GM23338 (cell line): ENCODE measurements at regions not wholly inside any gene's neighbourhood (a gene's known extent, or its start where the extent isn't known, plus 50 kb on each side); places are given as distances from the start of the nearest gene placed in this dataset.

Source experiments
- ATAC-seq: fragments of 200-7000 bp; cut with Tn5 transposase; 3 replicates; pipeline ENCODE4 v1.9.1; 2020
- DNase-seq: peaks from one replicate; pipeline ENCODE4 v3.0.0-alpha.2; 2015; ENCODE audit warnings: low spot score
- H2AFZ ChIP-seq: fragments of 200-600 bp; sonication (generic); 2 replicates; pipeline ENCODE4 v1.8.0; 2016; ENCODE audit warnings: antibody characterized with exemption, mild to moderate bottlenecking, moderate library complexity
- H3F3A ChIP-seq: fragments of 200-600 bp; sonication (generic); replicated peaks from 2 replicates; pipeline ENCODE4 v1.8.0; 2017; ENCODE audit warnings: antibody characterized with exemption, mixed run types, low read depth
- H3K27ac ChIP-seq: fragments of 200-600 bp; sonication (generic); 2 replicates; pipeline ENCODE4 v1.6.1; 2016; ENCODE audit warnings: low read depth
- H3K27me3 ChIP-seq: fragments of 200-600 bp; sonication (generic); 2 replicates; pipeline ENCODE4 v1.8.0; 2016; ENCODE audit warnings: mild to moderate bottlenecking, mixed run types, moderate library complexity; ENCODE audit not compliant: insufficient read depth
- H3K36me3 ChIP-seq: fragments of 200-600 bp; sonication (generic); 2 replicates; pipeline ENCODE4 v1.8.0; 2016; ENCODE audit warnings: mild to moderate bottlenecking; ENCODE audit not compliant: insufficient read depth
- H3K4me1 ChIP-seq: fragments of 200-600 bp; sonication (generic); 2 replicates; pipeline ENCODE4 v1.8.0; 2016; ENCODE audit warnings: mild to moderate bottlenecking, moderate library complexity; ENCODE audit not compliant: insufficient read depth
- H3K4me2 ChIP-seq: fragments of 200-600 bp; sonication (generic); 2 replicates; pipeline ENCODE4 v1.7.1; 2017; ENCODE audit warnings: mixed run types
- H3K4me3 ChIP-seq: fragments of 200-600 bp; sonication (generic); 2 replicates; pipeline ENCODE4 v1.6.1; 2016; ENCODE audit warnings: mixed run types
- H3K79me2 ChIP-seq: fragments of 200-600 bp; sonication (generic); replicated peaks from 2 replicates; pipeline ENCODE4 v1.8.0; 2017; ENCODE audit warnings: mild to moderate bottlenecking; ENCODE audit not compliant: insufficient read depth
- H3K9me2 ChIP-seq: fragments of 200-600 bp; sonication (generic); 2 replicates; pipeline ENCODE4 v1.8.0; 2017; ENCODE audit not compliant: insufficient read depth
- H4K20me1 ChIP-seq: fragments of 200-600 bp; sonication (generic); replicated peaks from 2 replicates; pipeline ENCODE4 v1.8.0; 2017; ENCODE audit warnings: mild to moderate bottlenecking; ENCODE audit not compliant: insufficient read depth
- H3K27ac Mint-ChIP-seq: 2 replicates; pipeline ENCODE4 v1.8.0; 2020; ENCODE audit warnings: inconsistent platforms, mild to moderate bottlenecking, moderate library complexity, mixed read lengths
- H3K27me3 Mint-ChIP-seq: 3 replicates; pipeline ENCODE4 v1.8.0; 2022; ENCODE audit warnings: low read depth, mild to moderate bottlenecking, moderate library complexity, mixed read lengths, inconsistent platforms; ENCODE audit not compliant: insufficient read depth, poor library complexity
- H3K36me3 Mint-ChIP-seq: 3 replicates; pipeline ENCODE4 v1.8.0; 2021; ENCODE audit warnings: low read depth, mild to moderate bottlenecking, inconsistent platforms, moderate library complexity, mixed read lengths
- H3K4me1 Mint-ChIP-seq: 3 replicates; pipeline ENCODE4 v1.8.0; 2020; ENCODE audit warnings: mild to moderate bottlenecking, inconsistent platforms, mixed read lengths
- H3K4me3 Mint-ChIP-seq: 3 replicates; pipeline ENCODE4 v1.8.0; 2021; ENCODE audit warnings: moderate library complexity, mild to moderate bottlenecking, inconsistent platforms, mixed read lengths
- H3K9me3 Mint-ChIP-seq: 3 replicates; pipeline ENCODE4 v1.8.0; 2020; ENCODE audit warnings: moderate library complexity, mild to moderate bottlenecking, inconsistent platforms, mixed read lengths
- CREB1 ChIP-seq: fragments of 250-450 bp; sonication (Bioruptor Pico); IDR thresholded peaks from 2 replicates; pipeline ENCODE4 v1.5.0; 2020; ENCODE audit warnings: low read depth, mild to moderate bottlenecking, moderate library complexity
- EZH2 ChIP-seq: fragments of 200-600 bp; sonication (generic); IDR thresholded peaks from one replicate; pipeline ENCODE4 v1.8.0; 2017; ENCODE audit warnings: antibody characterized with exemption, mild to moderate bottlenecking, low read depth; ENCODE audit not compliant: unreplicated experiment
- JUNB ChIP-seq: IDR thresholded peaks from one replicate; pipeline ENCODE4 v1.6.1; 2016; ENCODE audit warnings: antibody characterized with exemption; ENCODE audit not compliant: unreplicated experiment
- NANOG ChIP-seq: IDR thresholded peaks from 2 replicates; pipeline ENCODE4 v1.6.1; 2016; ENCODE audit warnings: antibody characterized with exemption, borderline replicate concordance
- POLR2AphosphoS5 ChIP-seq: IDR thresholded peaks from 2 replicates; pipeline ENCODE4 v1.6.1; 2016; ENCODE audit warnings: antibody characterized with exemption, low read depth
- STAT1 ChIP-seq: IDR thresholded peaks from one replicate; pipeline ENCODE4 v1.6.1; 2016; ENCODE audit warnings: antibody characterized with exemption; ENCODE audit not compliant: unreplicated experiment
- ZNF114 ChIP-seq: fragments of 250-450 bp; sonication (Bioruptor Pico); IDR thresholded peaks from 2 replicates; pipeline ENCODE4 v1.5.0; 2020; ENCODE audit warnings: mild to moderate bottlenecking, moderate library complexity
- ZNF331 ChIP-seq: fragments of 250-450 bp; sonication (Bioruptor Pico); IDR thresholded peaks from 2 replicates; pipeline ENCODE4 v1.5.0; 2020; ENCODE audit warnings: low read depth, mild to moderate bottlenecking, moderate library complexity
- TF ChIP-seq, protein P1 (sequence below), 2 experiments: fragments of 200-600 bp in 1 of 2; sonication (generic) in 1 of 2; conservative IDR thresholded peaks; 2 replicates each; pipeline versions ENCODE4 v1.5.1 to v1.6.1; 2016 to 2017; ENCODE audit warnings: antibody characterized with exemption in 2 of 2, low read depth in 2 of 2, mild to moderate bottlenecking in 2 of 2, moderate library complexity in 1 of 2
- TF ChIP-seq, protein P2 (sequence below): IDR thresholded peaks from 2 replicates; pipeline ENCODE4 v1.6.1; 2016; ENCODE audit warnings: antibody characterized with exemption
- TF ChIP-seq, protein P3 (sequence below): IDR thresholded peaks from one replicate; pipeline ENCODE4 v1.6.1; 2018; ENCODE audit warnings: antibody characterized with exemption; ENCODE audit not compliant: unreplicated experiment
- TF ChIP-seq, protein P4 (sequence below): fragments of 250-450 bp; sonication (Bioruptor Pico); IDR thresholded peaks from 2 replicates; pipeline ENCODE4 v1.5.0; 2020; ENCODE audit warnings: mild to moderate bottlenecking, moderate library complexity

DNA sequence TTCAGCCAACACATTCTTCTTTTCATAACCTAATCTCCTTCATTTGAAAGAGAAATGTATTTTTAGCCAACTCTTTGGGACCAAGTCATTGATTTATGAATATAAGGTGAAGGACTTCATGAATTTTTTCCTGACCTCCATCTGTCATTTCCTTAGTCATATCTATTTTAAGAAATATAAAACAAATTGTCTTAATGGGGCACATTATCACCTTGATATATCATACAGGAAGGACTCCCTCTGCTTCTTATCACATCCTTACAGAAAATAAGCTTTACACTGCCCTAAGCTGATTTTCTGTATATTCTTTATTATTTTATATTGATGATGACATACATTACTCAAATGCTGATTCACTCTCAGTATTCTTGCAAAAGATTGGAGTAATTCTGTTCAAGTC is 1076.2 kb downstream of the TDRD15 start:
- ATAC-seq (no peak), DNase-seq (no peak)
- Histone ChIP-seq H3K4me3 (no peak overlapping the region), H3K27ac (no peak overlapping the region), H4K20me1 (no peaks in the 10 kb centered on the region), H3F3A (no peaks in the 10 kb centered on the region), H3K27me3 (no peaks in the 10 kb centered on the region), H3K4me2 (no peak overlapping the region), H3K79me2 (no peaks in the 10 kb centered on the region), H3K36me3 (no peaks in the 10 kb centered on the region), H2AFZ (no peak overlapping the region), H3K9me2 (no peaks in the 10 kb centered on the region), H3K4me1 (peaks cover 13% of the 10 kb centered on the region)
- Mint-ChIP-seq H3K27me3 (no peaks in the 10 kb centered on the region), H3K36me3 (no peaks in the 10 kb centered on the region), H3K9me3 (0 out of 3 replicates have a peak, but pooled peaks cover 4% of the 10 kb centered on the region), H3K4me3 (no peak overlapping the region), H3K4me1 (peaks cover 28% of the 10 kb centered on the region; the same call in 2 of the 3 replicates), H3K27ac (no peak overlapping the region)
- no peak for TF ChIP-seq CREB1 (CRISPR knock-in tag)
- TF ChIP-seq ZNF331 (CRISPR knock-in tag), result no peak
- TF ChIP-seq, protein P1, sequence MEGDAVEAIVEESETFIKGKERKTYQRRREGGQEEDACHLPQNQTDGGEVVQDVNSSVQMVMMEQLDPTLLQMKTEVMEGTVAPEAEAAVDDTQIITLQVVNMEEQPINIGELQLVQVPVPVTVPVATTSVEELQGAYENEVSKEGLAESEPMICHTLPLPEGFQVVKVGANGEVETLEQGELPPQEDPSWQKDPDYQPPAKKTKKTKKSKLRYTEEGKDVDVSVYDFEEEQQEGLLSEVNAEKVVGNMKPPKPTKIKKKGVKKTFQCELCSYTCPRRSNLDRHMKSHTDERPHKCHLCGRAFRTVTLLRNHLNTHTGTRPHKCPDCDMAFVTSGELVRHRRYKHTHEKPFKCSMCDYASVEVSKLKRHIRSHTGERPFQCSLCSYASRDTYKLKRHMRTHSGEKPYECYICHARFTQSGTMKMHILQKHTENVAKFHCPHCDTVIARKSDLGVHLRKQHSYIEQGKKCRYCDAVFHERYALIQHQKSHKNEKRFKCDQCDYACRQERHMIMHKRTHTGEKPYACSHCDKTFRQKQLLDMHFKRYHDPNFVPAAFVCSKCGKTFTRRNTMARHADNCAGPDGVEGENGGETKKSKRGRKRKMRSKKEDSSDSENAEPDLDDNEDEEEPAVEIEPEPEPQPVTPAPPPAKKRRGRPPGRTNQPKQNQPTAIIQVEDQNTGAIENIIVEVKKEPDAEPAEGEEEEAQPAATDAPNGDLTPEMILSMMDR (conservative IDR thresholded peaks at IDR 0.05; ENCODE audit: low read depth in 2 of 2), result no peak
- TF ChIP-seq JUNB, result no peak
- TF ChIP-seq, protein P2, sequence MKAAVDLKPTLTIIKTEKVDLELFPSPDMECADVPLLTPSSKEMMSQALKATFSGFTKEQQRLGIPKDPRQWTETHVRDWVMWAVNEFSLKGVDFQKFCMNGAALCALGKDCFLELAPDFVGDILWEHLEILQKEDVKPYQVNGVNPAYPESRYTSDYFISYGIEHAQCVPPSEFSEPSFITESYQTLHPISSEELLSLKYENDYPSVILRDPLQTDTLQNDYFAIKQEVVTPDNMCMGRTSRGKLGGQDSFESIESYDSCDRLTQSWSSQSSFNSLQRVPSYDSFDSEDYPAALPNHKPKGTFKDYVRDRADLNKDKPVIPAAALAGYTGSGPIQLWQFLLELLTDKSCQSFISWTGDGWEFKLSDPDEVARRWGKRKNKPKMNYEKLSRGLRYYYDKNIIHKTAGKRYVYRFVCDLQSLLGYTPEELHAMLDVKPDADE, result no peak
- TF ChIP-seq EZH2, result no peak
- no peak for TF ChIP-seq ZNF114
- no peak for TF ChIP-seq POLR2AphosphoS5
- TF ChIP-seq, protein P3, sequence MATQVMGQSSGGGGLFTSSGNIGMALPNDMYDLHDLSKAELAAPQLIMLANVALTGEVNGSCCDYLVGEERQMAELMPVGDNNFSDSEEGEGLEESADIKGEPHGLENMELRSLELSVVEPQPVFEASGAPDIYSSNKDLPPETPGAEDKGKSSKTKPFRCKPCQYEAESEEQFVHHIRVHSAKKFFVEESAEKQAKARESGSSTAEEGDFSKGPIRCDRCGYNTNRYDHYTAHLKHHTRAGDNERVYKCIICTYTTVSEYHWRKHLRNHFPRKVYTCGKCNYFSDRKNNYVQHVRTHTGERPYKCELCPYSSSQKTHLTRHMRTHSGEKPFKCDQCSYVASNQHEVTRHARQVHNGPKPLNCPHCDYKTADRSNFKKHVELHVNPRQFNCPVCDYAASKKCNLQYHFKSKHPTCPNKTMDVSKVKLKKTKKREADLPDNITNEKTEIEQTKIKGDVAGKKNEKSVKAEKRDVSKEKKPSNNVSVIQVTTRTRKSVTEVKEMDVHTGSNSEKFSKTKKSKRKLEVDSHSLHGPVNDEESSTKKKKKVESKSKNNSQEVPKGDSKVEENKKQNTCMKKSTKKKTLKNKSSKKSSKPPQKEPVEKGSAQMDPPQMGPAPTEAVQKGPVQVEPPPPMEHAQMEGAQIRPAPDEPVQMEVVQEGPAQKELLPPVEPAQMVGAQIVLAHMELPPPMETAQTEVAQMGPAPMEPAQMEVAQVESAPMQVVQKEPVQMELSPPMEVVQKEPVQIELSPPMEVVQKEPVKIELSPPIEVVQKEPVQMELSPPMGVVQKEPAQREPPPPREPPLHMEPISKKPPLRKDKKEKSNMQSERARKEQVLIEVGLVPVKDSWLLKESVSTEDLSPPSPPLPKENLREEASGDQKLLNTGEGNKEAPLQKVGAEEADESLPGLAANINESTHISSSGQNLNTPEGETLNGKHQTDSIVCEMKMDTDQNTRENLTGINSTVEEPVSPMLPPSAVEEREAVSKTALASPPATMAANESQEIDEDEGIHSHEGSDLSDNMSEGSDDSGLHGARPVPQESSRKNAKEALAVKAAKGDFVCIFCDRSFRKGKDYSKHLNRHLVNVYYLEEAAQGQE, result no peak
- no peak for TF ChIP-seq STAT1
- no peak for TF ChIP-seq NANOG
- TF ChIP-seq, protein P4, sequence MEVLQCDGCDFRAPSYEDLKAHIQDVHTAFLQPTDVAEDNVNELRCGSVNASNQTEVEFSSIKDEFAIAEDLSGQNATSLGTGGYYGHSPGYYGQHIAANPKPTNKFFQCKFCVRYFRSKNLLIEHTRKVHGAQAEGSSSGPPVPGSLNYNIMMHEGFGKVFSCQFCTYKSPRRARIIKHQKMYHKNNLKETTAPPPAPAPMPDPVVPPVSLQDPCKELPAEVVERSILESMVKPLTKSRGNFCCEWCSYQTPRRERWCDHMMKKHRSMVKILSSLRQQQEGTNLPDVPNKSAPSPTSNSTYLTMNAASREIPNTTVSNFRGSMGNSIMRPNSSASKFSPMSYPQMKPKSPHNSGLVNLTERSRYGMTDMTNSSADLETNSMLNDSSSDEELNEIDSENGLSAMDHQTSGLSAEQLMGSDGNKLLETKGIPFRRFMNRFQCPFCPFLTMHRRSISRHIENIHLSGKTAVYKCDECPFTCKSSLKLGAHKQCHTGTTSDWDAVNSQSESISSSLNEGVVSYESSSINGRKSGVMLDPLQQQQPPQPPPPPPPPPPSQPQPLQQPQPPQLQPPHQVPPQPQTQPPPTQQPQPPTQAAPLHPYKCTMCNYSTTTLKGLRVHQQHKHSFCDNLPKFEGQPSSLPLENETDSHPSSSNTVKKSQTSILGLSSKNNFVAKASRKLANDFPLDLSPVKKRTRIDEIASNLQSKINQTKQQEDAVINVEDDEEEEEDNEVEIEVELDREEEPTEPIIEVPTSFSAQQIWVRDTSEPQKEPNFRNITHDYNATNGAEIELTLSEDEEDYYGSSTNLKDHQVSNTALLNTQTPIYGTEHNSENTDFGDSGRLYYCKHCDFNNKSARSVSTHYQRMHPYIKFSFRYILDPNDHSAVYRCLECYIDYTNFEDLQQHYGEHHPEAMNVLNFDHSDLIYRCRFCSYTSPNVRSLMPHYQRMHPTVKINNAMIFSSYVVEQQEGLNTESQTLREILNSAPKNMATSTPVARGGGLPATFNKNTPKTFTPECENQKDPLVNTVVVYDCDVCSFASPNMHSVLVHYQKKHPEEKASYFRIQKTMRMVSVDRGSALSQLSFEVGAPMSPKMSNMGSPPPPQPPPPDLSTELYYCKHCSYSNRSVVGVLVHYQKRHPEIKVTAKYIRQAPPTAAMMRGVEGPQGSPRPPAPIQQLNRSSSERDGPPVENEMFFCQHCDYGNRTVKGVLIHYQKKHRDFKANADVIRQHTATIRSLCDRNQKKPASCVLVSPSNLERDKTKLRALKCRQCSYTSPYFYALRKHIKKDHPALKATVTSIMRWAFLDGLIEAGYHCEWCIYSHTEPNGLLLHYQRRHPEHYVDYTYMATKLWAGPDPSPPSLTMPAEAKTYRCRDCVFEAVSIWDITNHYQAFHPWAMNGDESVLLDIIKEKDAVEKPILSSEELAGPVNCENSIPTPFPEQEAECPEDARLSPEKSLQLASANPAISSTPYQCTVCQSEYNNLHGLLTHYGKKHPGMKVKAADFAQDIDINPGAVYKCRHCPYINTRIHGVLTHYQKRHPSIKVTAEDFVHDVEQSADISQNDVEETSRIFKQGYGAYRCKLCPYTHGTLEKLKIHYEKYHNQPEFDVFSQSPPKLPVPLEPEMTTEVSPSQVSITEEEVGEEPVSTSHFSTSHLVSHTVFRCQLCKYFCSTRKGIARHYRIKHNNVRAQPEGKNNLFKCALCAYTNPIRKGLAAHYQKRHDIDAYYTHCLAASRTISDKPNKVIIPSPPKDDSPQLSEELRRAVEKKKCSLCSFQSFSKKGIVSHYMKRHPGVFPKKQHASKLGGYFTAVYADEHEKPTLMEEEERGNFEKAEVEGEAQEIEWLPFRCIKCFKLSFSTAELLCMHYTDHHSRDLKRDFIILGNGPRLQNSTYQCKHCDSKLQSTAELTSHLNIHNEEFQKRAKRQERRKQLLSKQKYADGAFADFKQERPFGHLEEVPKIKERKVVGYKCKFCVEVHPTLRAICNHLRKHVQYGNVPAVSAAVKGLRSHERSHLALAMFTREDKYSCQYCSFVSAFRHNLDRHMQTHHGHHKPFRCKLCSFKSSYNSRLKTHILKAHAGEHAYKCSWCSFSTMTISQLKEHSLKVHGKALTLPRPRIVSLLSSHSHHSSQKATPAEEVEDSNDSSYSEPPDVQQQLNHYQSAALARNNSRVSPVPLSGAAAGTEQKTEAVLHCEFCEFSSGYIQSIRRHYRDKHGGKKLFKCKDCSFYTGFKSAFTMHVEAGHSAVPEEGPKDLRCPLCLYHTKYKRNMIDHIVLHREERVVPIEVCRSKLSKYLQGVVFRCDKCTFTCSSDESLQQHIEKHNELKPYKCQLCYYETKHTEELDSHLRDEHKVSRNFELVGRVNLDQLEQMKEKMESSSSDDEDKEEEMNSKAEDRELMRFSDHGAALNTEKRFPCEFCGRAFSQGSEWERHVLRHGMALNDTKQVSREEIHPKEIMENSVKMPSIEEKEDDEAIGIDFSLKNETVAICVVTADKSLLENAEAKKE, result no peak
